HTR-8/SVneo (cell line): ENCODE measurements at regions not wholly inside any gene's neighbourhood (a gene's known extent, or its start where the extent isn't known, plus 50 kb on each side); places are given as distances from the start of the nearest gene placed in this dataset.
"Not testable (repeated sequence)": the region's sequence is repeated elsewhere in the genome, so short reads cannot be mapped to it uniquely, and the experiment has no call there.

Experiments
- DNase-seq: peaks from one replicate; pipeline ENCODE4 v3.0.0; 2011; ENCODE audit warnings: low spot score, mixed read lengths; ENCODE audit not compliant: insufficient read length
- FAIRE-seq: peaks from 2 replicates; lab custom pipeline; 2011; peaks lifted over from hg19 to GRCh38; lab: Jason Lieb, UNC

DNA sequence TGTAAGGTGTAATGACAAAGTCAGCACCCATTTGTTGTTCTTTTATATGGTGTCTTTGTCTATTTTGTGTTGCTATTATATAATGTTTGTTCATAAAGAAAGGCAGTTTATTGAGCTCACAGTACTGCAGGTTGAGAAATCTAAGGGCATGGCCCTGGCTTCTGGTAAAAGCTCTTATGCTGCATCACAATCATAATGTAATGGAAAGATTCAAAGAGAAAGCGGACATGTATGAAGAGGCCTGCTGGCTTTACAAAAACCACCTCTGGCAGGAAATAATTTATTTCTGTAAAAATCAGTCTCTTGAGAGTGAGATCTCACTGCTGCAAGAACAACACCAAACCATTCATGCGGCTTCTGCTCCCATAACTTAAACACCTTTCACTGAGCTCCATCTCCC is 746.7 kb upstream of the FAM174A start:
- DNase-seq (no peak), FAIRE-seq (no peak)

- DNase-seq (no peak), FAIRE-seq (no peak)
Measured at GRCh38 chr5:99775189-99775588, 760.0 kb upstream of the FAM174A start.

GRCh38 chr5:99773290-99773689 is 761.9 kb upstream of the FAM174A start:
- DNase-seq (no peak), FAIRE-seq (no peak)

- no peak for FAIRE-seq
- no peak for DNase-seq
Measured at GRCh38 chr5:99771296-99771695, 763.9 kb upstream of the FAM174A start.

GRCh38 chr5:99765011-99765410 is 770.2 kb upstream of the FAM174A start:
- no peak for FAIRE-seq
- DNase-seq = no peak

GRCh38 chr5:99763021-99763774 is 772.0 kb upstream of the FAM174A start:
- no peak for DNase-seq
- no peak for FAIRE-seq

- DNase-seq (no peak), FAIRE-seq (no peak)
Measured at GRCh38 chr5:99747342-99747741, 787.8 kb upstream of the FAM174A start.

DNA sequence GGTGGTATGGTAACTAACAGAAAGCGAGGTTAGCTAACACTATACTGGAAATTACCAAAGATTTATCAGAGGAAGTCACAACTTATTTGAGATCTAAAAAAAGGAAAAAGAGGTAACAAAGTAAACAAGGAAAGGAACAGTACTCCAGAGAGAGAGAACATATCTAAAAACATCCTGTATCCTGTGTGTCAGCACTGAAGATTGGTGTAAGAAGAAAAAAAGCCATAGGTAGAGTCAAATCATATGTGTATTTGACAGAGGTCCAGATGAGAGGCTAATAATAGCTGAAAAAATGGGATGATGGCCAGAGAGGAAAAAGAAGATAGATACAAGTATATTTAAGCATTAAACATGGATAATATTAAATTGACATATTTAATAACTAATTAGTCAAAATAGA is 802.0 kb upstream of the FAM174A start:
- DNase-seq, FAIRE-seq: not testable (repeated sequence)

DNA sequence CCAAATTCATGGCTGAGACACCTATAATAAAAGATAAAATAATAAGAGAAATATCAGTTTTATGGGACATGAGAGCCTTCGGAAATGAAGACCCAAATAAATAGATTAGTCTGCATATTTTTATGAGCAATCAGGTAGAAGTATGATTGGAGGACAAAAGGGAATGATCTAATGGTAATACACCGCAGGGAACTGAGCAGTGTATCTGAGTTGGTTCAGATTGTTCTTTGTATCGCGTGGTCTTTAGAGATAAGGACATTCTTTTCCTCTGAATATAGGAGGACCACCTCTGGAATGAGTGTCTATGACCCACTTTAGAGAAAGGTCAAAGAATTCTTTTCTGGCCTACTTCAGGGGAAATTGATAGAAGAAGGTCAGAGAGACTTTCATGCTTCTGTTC is 801.8 kb upstream of the CHD1 start:
- DNase-seq, FAIRE-seq: not testable (repeated sequence)

DNA sequence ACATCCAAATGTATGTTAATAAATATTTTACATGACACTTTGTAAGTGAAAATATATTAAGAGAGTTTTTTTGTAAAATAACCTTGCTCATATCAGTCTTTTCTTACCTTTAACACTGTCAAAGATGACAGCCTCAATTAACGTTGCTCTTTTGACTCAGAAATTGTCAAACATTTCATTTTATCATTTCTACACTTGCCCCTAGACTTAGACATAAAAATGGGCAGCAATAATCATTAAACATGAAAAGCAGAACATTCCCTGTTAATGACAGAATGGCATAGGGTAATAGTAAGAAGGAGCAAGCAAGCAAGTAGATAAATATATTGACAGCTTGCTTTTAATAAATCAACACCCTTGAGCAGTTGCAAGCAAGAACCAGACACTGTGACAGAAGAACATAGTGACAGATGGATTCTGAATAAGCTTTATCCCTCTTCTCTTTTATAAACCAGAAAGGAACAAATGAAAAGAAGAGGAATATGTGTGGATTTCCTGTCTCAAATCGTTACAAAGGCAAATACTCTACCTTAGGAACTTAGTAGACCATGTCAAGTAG is 796.0 kb upstream of the CHD1 start:
- FAIRE-seq (no peak), DNase-seq (no peak)

- FAIRE-seq = no peak
Measured at GRCh38 chr5:99721506-99721905, 792.7 kb upstream of the CHD1 start.

GRCh38 chr5:99715921-99716320 is 787.1 kb upstream of the CHD1 start:
- FAIRE-seq = no peak
- DNase-seq = no peak

More at GRCh38 chr5:99721506-99721905, 792.7 kb upstream of the CHD1 start:
- DNase-seq = no peak

- no peak for DNase-seq
- FAIRE-seq = no peak
Measured at GRCh38 chr5:99706160-99706559, 777.4 kb upstream of the CHD1 start.

DNA sequence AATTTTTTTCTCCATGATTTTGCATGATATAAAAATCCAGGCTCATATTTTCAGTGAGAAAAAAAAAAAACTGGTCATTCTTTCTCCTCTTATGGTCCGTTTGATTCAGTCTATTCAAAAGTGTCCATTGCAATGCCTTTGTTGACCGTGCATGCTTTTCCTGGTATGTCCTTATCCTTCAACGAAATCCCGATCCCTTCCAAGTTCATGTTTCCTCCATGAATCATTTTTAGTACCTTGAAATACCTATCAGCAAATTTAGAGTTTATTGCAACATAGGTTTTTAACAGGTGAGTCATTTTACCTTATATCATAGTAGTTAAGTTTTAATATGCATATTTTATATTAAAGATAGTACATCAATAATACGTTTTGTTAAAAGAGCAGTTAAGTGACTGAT is 773.8 kb upstream of the CHD1 start:
- FAIRE-seq = no peak

DNA sequence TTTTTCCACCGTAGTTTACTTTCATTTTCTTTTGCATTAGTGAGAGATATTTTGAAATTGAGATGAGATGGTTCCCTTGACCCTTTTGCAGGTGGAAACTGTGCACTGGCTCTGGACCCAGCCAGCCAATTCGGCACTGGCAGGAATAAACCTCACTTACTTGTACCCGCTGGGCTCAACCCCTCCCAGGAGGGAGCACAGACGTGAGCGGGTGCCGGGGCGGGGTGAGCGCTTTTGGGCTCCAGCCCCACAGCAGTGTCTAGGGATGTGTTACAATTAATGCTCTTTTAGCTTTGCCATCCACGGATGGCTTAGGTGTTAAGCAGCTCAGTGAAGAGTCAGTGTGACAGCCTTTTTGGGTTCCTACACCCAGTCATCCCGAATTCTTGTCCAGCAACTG is 766.1 kb upstream of the CHD1 start:
- no peak for DNase-seq
- FAIRE-seq = no peak

More for the DNA sequence above, 773.8 kb upstream of the CHD1 start:
- no peak for DNase-seq

- DNase-seq (no peak), FAIRE-seq (no peak)
Measured at GRCh38 chr5:99686538-99686937, 757.7 kb upstream of the CHD1 start.

DNA sequence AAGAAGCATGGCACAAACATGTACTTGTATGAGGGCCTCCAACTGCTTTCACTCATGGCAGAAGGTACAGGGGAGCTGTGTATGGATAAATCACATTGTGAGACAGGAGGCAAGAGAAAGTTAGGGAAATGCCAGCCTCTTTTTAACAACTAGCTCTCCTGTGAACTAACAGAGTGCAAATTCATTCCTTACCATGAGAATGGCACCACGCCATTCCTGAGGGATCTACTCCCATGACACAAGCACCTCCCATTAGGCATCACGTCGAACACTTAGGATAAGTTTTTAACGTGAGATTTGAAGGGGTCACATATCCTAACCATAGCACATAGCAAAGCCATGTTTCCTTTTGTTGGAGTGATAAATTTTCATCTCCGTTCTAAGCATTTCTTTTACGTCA is 747.2 kb upstream of the CHD1 start:
- no peak for DNase-seq
- no peak for FAIRE-seq

- DNase-seq (no peak), FAIRE-seq (no peak)
Measured at GRCh38 chr5:99674101-99674500, 745.3 kb upstream of the CHD1 start.

- no peak for DNase-seq
- no peak for FAIRE-seq
Measured at GRCh38 chr5:99664972-99665371, 736.2 kb upstream of the CHD1 start.

- DNase-seq = no peak
- FAIRE-seq = no peak
Measured at GRCh38 chr5:99651298-99651697, 722.5 kb upstream of the CHD1 start.

- FAIRE-seq = no peak
- DNase-seq = no peak
Measured at GRCh38 chr5:99646011-99646647, 717.3 kb upstream of the CHD1 start.

GRCh38 chr5:99644822-99645221 is 716.0 kb upstream of the CHD1 start:
- DNase-seq (no peak), FAIRE-seq (no peak)
